SK-N-MC (cell line): ENCODE measurements at regions not wholly inside any gene's neighbourhood (a gene's known extent, or its start where the extent isn't known, plus 50 kb on each side); places are given as distances from the start of the nearest gene placed in this dataset.

Experiments
- DNase-seq: peaks from one replicate; pipeline ENCODE4 v3.0.0-alpha.2; 2011; ENCODE audit warnings: low read depth, low spot score
- H3K27ac ChIP-seq: fragments of 200-600 bp; sonication (generic); 2 replicates; pipeline ENCODE4 v1.5.1; 2016; ENCODE audit warnings: mixed run types
- H3K36me3 ChIP-seq: fragments of 200-600 bp; sonication (generic); 2 replicates; pipeline ENCODE4 v1.6.1; 2017; ENCODE audit warnings: antibody characterized with exemption, low read length, mixed read lengths; ENCODE audit not compliant: insufficient read depth
- H3K4me3 ChIP-seq: fragments of 200-600 bp; sonication (generic); 2 replicates; pipeline ENCODE4 v1.5.1; 2016
- H3K9ac ChIP-seq: fragments of 200-600 bp; sonication (generic); 2 replicates; pipeline ENCODE4 v1.8.0; 2017; ENCODE audit warnings: mixed run types, mixed read lengths; ENCODE audit not compliant: insufficient read length
- H3K9me3 ChIP-seq: fragments of 200-600 bp; sonication (generic); 2 replicates; pipeline ENCODE4 v1.6.1; 2017; ENCODE audit warnings: low read depth, mild to moderate bottlenecking, antibody characterized with exemption, low read length, moderate library complexity, mixed read lengths
- EZH2 ChIP-seq: fragments of 200-600 bp; sonication (generic); IDR thresholded peaks from one replicate; pipeline ENCODE4 v1.6.1; 2017; ENCODE audit warnings: antibody characterized with exemption
- FOXP2 ChIP-seq: optimal IDR thresholded peaks from 2 replicates; pipeline ENCODE3; 2011; ENCODE audit warnings: mild to moderate bottlenecking, moderate library complexity; ENCODE audit not compliant: insufficient read depth; ENCODE audit errors: extremely low read length, control extremely low read depth
- POLR2AphosphoS5 ChIP-seq: IDR thresholded peaks from 2 replicates; pipeline ENCODE4 v1.6.1; 2012; ENCODE audit warnings: mild to moderate bottlenecking, low read depth, low read length, borderline replicate concordance

- no peak overlapping the region for H3K9ac ChIP-seq
- no peak overlapping the region for H3K27ac ChIP-seq
- no peak for DNase-seq
- no peak overlapping the region for H3K4me3 ChIP-seq
- no peaks in the 10 kb centered on the region for H3K36me3 ChIP-seq
- TF ChIP-seq FOXP2 (no peak), EZH2 (no peak), POLR2AphosphoS5 (no peak)
- no peaks in the 10 kb centered on the region for H3K9me3 ChIP-seq
These were observed 75.2 kb upstream of the FBXL7 start for GRCh38 chr5:15424769-15425168.

- TF ChIP-seq EZH2: no peak
- TF ChIP-seq POLR2AphosphoS5: no peak
- no peak for TF ChIP-seq FOXP2
These were observed 78.0 kb upstream of the FBXL7 start for GRCh38 chr5:15421921-15422412.

GRCh38 chr5:15421381-15421780 is 78.6 kb upstream of the FBXL7 start:
- no peak for DNase-seq
- TF ChIP-seq EZH2: no peak
- no peak for TF ChIP-seq FOXP2
- TF ChIP-seq POLR2AphosphoS5: no peak
- Histone ChIP-seq H3K4me3 (no peak overlapping the region), H3K36me3 (no peaks in the 10 kb centered on the region), H3K9ac (no peak overlapping the region), H3K27ac (no peak overlapping the region), H3K9me3 (no peaks in the 10 kb centered on the region)

More at GRCh38 chr5:15421921-15422412, 78.0 kb upstream of the FBXL7 start:
- no peak overlapping the region for H3K4me3 ChIP-seq
- no peak for DNase-seq
- H3K36me3 ChIP-seq: no peaks in the 10 kb centered on the region
- no peak overlapping the region for H3K27ac ChIP-seq
- H3K9me3 ChIP-seq: no peaks in the 10 kb centered on the region
- H3K9ac ChIP-seq: no peak overlapping the region

GRCh38 chr5:15420201-15420600 is 79.8 kb upstream of the FBXL7 start:
- Histone ChIP-seq H3K4me3 (no peak overlapping the region), H3K9me3 (no peaks in the 10 kb centered on the region), H3K27ac (no peak overlapping the region), H3K9ac (no peak overlapping the region), H3K36me3 (no peaks in the 10 kb centered on the region)
- no peak for DNase-seq
- TF ChIP-seq POLR2AphosphoS5 (no peak), FOXP2 (no peak), EZH2 (no peak)

DNA sequence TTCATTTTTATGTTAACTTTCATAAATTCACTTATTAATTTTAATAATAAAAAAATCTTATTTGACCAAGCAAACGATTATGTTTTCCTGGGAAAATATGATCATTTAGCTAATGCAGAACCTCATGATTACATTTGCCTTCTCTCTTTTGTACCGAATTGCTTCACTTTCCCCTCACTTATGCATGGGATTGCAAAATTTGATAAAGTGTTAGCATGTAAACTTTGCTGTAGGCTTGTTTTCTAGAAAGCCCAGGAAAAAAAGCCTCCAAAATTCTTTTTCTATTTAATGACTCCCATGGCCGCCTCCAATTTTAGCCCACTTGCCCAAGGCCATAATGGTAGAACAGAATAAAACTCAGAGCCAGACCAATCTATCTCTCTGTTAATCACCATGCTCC is 82.8 kb upstream of the FBXL7 start:
- Histone ChIP-seq H3K9ac (no peak overlapping the region), H3K9me3 (no peaks in the 10 kb centered on the region), H3K36me3 (no peaks in the 10 kb centered on the region), H3K4me3 (no peak overlapping the region), H3K27ac (no peak overlapping the region)
- DNase-seq: no peak
- TF ChIP-seq EZH2 (no peak), POLR2AphosphoS5 (no peak)

GRCh38 chr5:15406478-15406877 is 93.5 kb upstream of the FBXL7 start:
- H3K4me3 ChIP-seq: no peak overlapping the region
- TF ChIP-seq POLR2AphosphoS5 (no peak), EZH2 (no peak), FOXP2 (no peak)
- no peaks in the 10 kb centered on the region for H3K9me3 ChIP-seq

GRCh38 chr5:15393146-15393545 is 106.8 kb upstream of the FBXL7 start:
- Histone ChIP-seq H3K4me3 (no peak overlapping the region), H3K9ac (no peak overlapping the region), H3K27ac (no peak overlapping the region), H3K36me3 (no peaks in the 10 kb centered on the region), H3K9me3 (no peaks in the 10 kb centered on the region)
- DNase-seq: no peak
- TF ChIP-seq FOXP2 (no peak), POLR2AphosphoS5 (no peak), EZH2 (no peak)

More at GRCh38 chr5:15406478-15406877, 93.5 kb upstream of the FBXL7 start:
- Histone ChIP-seq H3K9ac (no peak overlapping the region), H3K36me3 (no peaks in the 10 kb centered on the region), H3K27ac (no peak overlapping the region)
- no peak for DNase-seq

GRCh38 chr5:15391704-15392397 is 108.1 kb upstream of the FBXL7 start:
- DNase-seq: no peak
- TF ChIP-seq POLR2AphosphoS5 (no peak), EZH2 (no peak)
- H3K36me3 ChIP-seq: no peaks in the 10 kb centered on the region

GRCh38 chr5:15388866-15389265 is 111.1 kb upstream of the FBXL7 start:
- no peak for DNase-seq
- TF ChIP-seq FOXP2: no peak
- no peak for TF ChIP-seq POLR2AphosphoS5
- no peak for TF ChIP-seq EZH2
- no peaks in the 10 kb centered on the region for H3K36me3 ChIP-seq
- H3K9ac ChIP-seq: no peak overlapping the region
- no peak overlapping the region for H3K27ac ChIP-seq
- no peak overlapping the region for H3K4me3 ChIP-seq
- no peaks in the 10 kb centered on the region for H3K9me3 ChIP-seq

More at GRCh38 chr5:15391704-15392397, 108.1 kb upstream of the FBXL7 start:
- no peaks in the 10 kb centered on the region for H3K9me3 ChIP-seq
- H3K27ac ChIP-seq: no peak overlapping the region
- no peak overlapping the region for H3K9ac ChIP-seq
- H3K4me3 ChIP-seq: no peak overlapping the region
